HG02885 (cell line): ENCODE measurements at regions not wholly inside any gene's neighbourhood (a gene's known extent, or its start where the extent isn't known, plus 50 kb on each side); places are given as distances from the start of the nearest gene placed in this dataset.
"Not testable (repeated sequence)": the region's sequence is repeated elsewhere in the genome, so short reads cannot be mapped to it uniquely, and the experiment has no call there.

ENCODE experiments used
- ATAC-seq: cut with Tn5 transposase; IDR thresholded peaks from one replicate; pipeline ENCODE4 v1.9.1; 2021; ENCODE audit warnings: mild to moderate bottlenecking; ENCODE audit not compliant: unreplicated experiment, poor library complexity

- no peak for ATAC-seq
These were observed 902.2 kb downstream of the BRD1 start for GRCh38 chr22:48925450-48925849.

- no peak for ATAC-seq
These were observed 903.7 kb downstream of the BRD1 start for GRCh38 chr22:48923996-48924395.

- no peak for ATAC-seq
These were observed 904.4 kb downstream of the BRD1 start for GRCh38 chr22:48923165-48923865.

- no peak for ATAC-seq
These were observed 906.2 kb downstream of the BRD1 start for GRCh38 chr22:48921411-48921903.

GRCh38 chr22:48920776-48921241 is 906.9 kb downstream of the BRD1 start:
- no peak for ATAC-seq

GRCh38 chr22:48919851-48920589 is 907.7 kb downstream of the BRD1 start:
- no peak for ATAC-seq

GRCh38 chr22:48919187-48919590 is 908.5 kb downstream of the BRD1 start:
- no peak for ATAC-seq

- no peak for ATAC-seq
These were observed 909.0 kb downstream of the BRD1 start for GRCh38 chr22:48918585-48919186.

GRCh38 chr22:48912356-48913066 is 915.2 kb downstream of the BRD1 start:
- ATAC-seq, result not testable (repeated sequence)

GRCh38 chr22:48911647-48912046 is 916.0 kb downstream of the BRD1 start:
- ATAC-seq, result not testable (repeated sequence)

GRCh38 chr22:48911067-48911466 is 916.6 kb downstream of the BRD1 start:
- not testable (repeated sequence) for ATAC-seq

GRCh38 chr22:48908547-48908946 is 919.1 kb downstream of the BRD1 start:
- ATAC-seq, result no peak

GRCh38 chr22:48907591-48907990 is 920.1 kb downstream of the BRD1 start:
- ATAC-seq, result no peak

GRCh38 chr22:48906216-48906835 is 921.3 kb downstream of the BRD1 start:
- ATAC-seq, result no peak

GRCh38 chr22:48905206-48905975 is 922.3 kb downstream of the BRD1 start:
- ATAC-seq, result no peak

- no peak for ATAC-seq
These were observed 924.6 kb downstream of the BRD1 start for GRCh38 chr22:48902983-48903650.

GRCh38 chr22:48902001-48902869 is 925.4 kb downstream of the BRD1 start:
- ATAC-seq, result no peak

GRCh38 chr22:48901324-48901723 is 926.3 kb downstream of the BRD1 start:
- ATAC-seq, result no peak
